C4-2B (cell line): ENCODE measurements at regions not wholly inside any gene's neighbourhood (a gene's known extent, or its start where the extent isn't known, plus 50 kb on each side); places are given as distances from the start of the nearest gene placed in this dataset.
"Not testable (repeated sequence)": the region's sequence is repeated elsewhere in the genome, so short reads cannot be mapped to it uniquely, and the experiment has no call there.

Experiments used
- H3K27ac ChIP-seq: fragments of 450-650 bp; 2 replicates; pipeline ENCODE4 v1.5.1; 2017
- CTCF ChIP-seq: fragments of 450-650 bp; conservative IDR thresholded peaks from 2 replicates; pipeline ENCODE4 v1.5.1; 2017; ENCODE audit warnings: mild to moderate bottlenecking
- ZFX ChIP-seq: fragments of 450-650 bp; IDR thresholded peaks from 2 replicates; pipeline ENCODE4 v1.6.1; 2017

- H3K27ac ChIP-seq = no peak overlapping the region
- TF ChIP-seq CTCF (no peak), ZFX (no peak)
Measured at GRCh38 chr11:100602716-100603115, 84.4 kb upstream of the ARHGAP42 start.

GRCh38 chr11:100607761-100608160, 79.3 kb upstream of the ARHGAP42 start:
- H3K27ac ChIP-seq = not testable (repeated sequence)

- H3K27ac ChIP-seq = no peak overlapping the region
- no peak for TF ChIP-seq ZFX
- no peak for TF ChIP-seq CTCF
Measured at GRCh38 chr11:100612766-100613165, 74.3 kb upstream of the ARHGAP42 start.

- TF ChIP-seq CTCF (no peak), ZFX (no peak)
- no peak overlapping the region for H3K27ac ChIP-seq
Measured at GRCh38 chr11:100618914-100619313, 68.2 kb upstream of the ARHGAP42 start.

- TF ChIP-seq CTCF = no peak
- no peak for TF ChIP-seq ZFX
- H3K27ac ChIP-seq = no peak overlapping the region
Measured at GRCh38 chr11:100619484-100619883, 67.6 kb upstream of the ARHGAP42 start.

GRCh38 chr11:100622404-100622803, 64.7 kb upstream of the ARHGAP42 start:
- no peak overlapping the region for H3K27ac ChIP-seq
- TF ChIP-seq CTCF (no peak), ZFX (no peak)

GRCh38 chr11:100624346-100624745, 62.7 kb upstream of the ARHGAP42 start:
- TF ChIP-seq ZFX = no peak
- no peak for TF ChIP-seq CTCF
- H3K27ac ChIP-seq = no peak overlapping the region

GRCh38 chr11:100625041-100625440, 62.0 kb upstream of the ARHGAP42 start:
- H3K27ac ChIP-seq = no peak overlapping the region
- no peak for TF ChIP-seq ZFX
- no peak for TF ChIP-seq CTCF
